Large intestine (tissue), 3 donors: ENCODE measurements at regions not wholly inside any gene's neighbourhood (a gene's known extent, or its start where the extent isn't known, plus 50 kb on each side); places are given as distances from the start of the nearest gene placed in this dataset.

Experiments
- DNase-seq, 2 donors: peaks; one replicate each; pipeline versions ENCODE4 v3.0.0 to v3.0.0-alpha.2; 2013
- H3K27ac ChIP-seq: one replicate; pipeline ENCODE4 v1.5.1; 2013; ENCODE audit warnings: low read length
- H3K27me3 ChIP-seq: 2 replicates; pipeline ENCODE4 v1.6.1; 2013; ENCODE audit warnings: low read length; ENCODE audit not compliant: control insufficient read depth, insufficient read depth
- H3K36me3 ChIP-seq: 2 replicates; pipeline ENCODE4 v1.6.1; 2013; ENCODE audit warnings: low read length; ENCODE audit not compliant: control insufficient read depth, insufficient read depth
- H3K4me1 ChIP-seq: one replicate; pipeline ENCODE4 v1.6.1; 2013; ENCODE audit warnings: low read length; ENCODE audit not compliant: control insufficient read depth, insufficient read depth
- H3K4me3 ChIP-seq: one replicate; pipeline ENCODE4 v1.5.1; 2013; ENCODE audit warnings: low read length
- H3K9me3 ChIP-seq: one replicate; pipeline ENCODE4 v1.6.1; 2013; ENCODE audit warnings: mild to moderate bottlenecking, low read depth, low read length, moderate library complexity; ENCODE audit not compliant: control insufficient read depth
- whole genome bisulfite sequencing: methylation state at CpG from one replicate; pipeline ENCODE4 v1.1.5; 2013; ENCODE audit warnings: low lambda C conversion rate; ENCODE audit not compliant: insufficient coverage; 5-methylcytosine and 5-hydroxymethylcytosine counted together

GRCh38 chr21:32216293-32216692, 62.6 kb downstream of the MIS18A start:
- no peak for DNase-seq
- no peak overlapping the region for H3K4me3 ChIP-seq
- no peaks in the 10 kb centered on the region for H3K36me3 ChIP-seq
- no peak overlapping the region for H3K27ac ChIP-seq
- no peaks in the 10 kb centered on the region for H3K9me3 ChIP-seq
- H3K27me3 ChIP-seq = no peaks in the 10 kb centered on the region
- no peaks in the 10 kb centered on the region for H3K4me1 ChIP-seq

GRCh38 chr21:32215306-32215685, 63.6 kb downstream of the MIS18A start:
- WGBS = no CpG with 5 or more reads among the region's 5 CpGs

DNA sequence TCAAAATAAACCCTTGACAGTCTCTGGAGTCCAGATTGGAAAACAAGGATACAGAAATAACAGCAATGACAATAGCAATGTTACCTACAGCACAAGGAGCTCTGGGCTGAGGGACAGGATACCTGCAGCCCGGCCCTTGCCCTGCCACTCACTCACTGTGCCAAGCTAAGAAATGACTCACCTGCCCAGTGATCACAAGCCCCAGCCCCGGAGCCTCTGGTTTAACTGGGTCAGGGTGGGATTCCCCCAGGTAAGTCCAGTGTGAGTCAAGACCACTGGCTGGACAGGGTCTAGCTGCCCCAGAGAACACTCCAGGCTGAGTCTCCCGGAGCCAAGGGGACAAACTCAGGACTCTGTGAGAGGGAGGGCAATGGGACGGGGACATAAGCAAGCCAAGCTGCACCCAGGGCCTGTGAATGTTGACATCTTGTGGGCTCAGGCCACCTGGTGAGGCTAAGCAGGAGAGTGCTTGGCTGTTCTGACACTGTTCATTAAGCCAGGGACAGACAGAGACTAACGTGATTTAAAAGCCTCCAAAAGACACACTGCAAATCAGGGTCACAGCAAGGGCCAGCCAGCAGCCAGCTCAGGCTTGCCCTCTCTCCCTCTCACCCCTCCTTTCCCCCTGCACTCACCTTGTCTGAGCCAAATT, 64.1 kb downstream of the MIS18A start:
- Histone ChIP-seq H3K9me3 (no peaks in the 10 kb centered on the region), H3K4me1 (no peaks in the 10 kb centered on the region), H3K4me3 (no peak overlapping the region), H3K27ac (no peak overlapping the region), H3K36me3 (no peaks in the 10 kb centered on the region), H3K27me3 (no peaks in the 10 kb centered on the region)
- no peak for DNase-seq
- no CpG with 5 or more reads among the region's 5 CpGs for WGBS

More at GRCh38 chr21:32215306-32215685, 63.6 kb downstream of the MIS18A start:
- no peak overlapping the region for H3K27ac ChIP-seq
- H3K4me3 ChIP-seq = no peak overlapping the region
- no peaks in the 10 kb centered on the region for H3K4me1 ChIP-seq
- H3K9me3 ChIP-seq = no peaks in the 10 kb centered on the region
- DNase-seq = no peak
- H3K36me3 ChIP-seq = no peaks in the 10 kb centered on the region
- H3K27me3 ChIP-seq = no peaks in the 10 kb centered on the region

DNA sequence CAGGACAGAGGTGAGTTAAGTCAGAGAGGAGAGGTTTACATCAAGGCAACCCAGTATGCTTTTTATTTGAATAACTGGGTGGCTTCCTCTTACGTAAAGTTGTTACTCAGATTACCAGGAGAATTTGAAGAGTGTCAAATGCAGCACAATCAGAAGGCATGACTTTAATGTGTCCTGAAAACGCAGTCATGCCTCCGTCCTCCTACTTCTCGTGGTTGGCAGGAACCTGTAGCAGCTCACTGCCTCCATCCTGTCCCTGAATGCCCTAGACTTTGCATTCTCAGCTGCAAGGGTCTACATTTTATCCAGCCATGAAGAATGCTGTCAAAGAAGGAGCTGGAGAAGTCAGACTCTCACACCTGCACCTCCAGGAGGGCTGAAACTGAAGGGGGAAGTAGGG, 66.7 kb downstream of the MIS18A start:
- Histone ChIP-seq H3K36me3 (no peaks in the 10 kb centered on the region), H3K9me3 (no peaks in the 10 kb centered on the region), H3K27ac (no peak overlapping the region), H3K27me3 (no peaks in the 10 kb centered on the region), H3K4me1 (no peaks in the 10 kb centered on the region), H3K4me3 (no peak overlapping the region)
- 86% methylated on average over 2 of the region's 4 CpGs for WGBS
- no peak for DNase-seq

GRCh38 chr21:32211306-32211705, 67.5 kb downstream of the MIS18A start:
- H3K27ac ChIP-seq = no peak overlapping the region
- no peaks in the 10 kb centered on the region for H3K4me1 ChIP-seq
- no CpG with 5 or more reads among the region's 3 CpGs for WGBS
- no peaks in the 10 kb centered on the region for H3K27me3 ChIP-seq
- no peaks in the 10 kb centered on the region for H3K9me3 ChIP-seq
- no peaks in the 10 kb centered on the region for H3K36me3 ChIP-seq
- no peak for DNase-seq
- H3K4me3 ChIP-seq = no peak overlapping the region

DNA sequence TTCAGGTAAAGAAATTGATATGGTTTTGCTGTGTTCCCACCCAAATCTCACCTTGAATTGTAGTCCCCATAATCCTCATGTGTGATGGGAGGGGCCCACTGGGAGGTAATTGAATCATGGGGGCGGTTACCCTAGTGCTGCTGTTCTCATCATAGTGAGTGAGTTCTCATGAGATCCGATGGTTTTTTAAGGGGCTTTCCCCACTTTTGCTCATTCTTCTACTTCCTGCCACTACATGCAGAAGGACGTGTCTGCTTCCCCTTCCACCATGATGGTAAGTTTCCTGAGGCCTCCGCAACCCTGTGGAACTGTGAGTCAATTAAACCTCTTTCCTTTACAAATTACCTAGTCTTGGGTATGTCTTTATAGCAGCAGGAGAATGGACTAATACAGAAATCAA, 69.3 kb downstream of the MIS18A start:
- H3K9me3 ChIP-seq = no peaks in the 10 kb centered on the region
- H3K4me1 ChIP-seq = no peaks in the 10 kb centered on the region
- H3K27ac ChIP-seq = no peak overlapping the region
- no peak overlapping the region for H3K4me3 ChIP-seq
- no peaks in the 10 kb centered on the region for H3K36me3 ChIP-seq
- no peaks in the 10 kb centered on the region for H3K27me3 ChIP-seq
- DNase-seq = no peak
- no CpG with 5 or more reads among the region's 4 CpGs for WGBS

DNA sequence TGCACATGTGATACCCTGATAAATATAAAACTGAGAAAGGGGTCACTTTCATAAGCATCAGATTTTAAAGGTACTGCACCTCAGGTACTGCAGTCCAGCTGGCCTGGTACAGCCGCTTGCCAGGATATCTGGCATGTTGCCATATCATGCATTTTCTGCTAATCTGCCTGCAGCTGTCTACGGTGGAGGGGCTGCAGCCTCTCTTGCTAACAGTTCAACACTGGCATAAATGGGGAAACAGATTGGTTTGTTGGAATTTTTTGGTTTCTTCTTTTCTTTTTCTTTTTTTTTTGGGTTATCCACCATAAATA, 71.5 kb downstream of the MIS18A start:
- Histone ChIP-seq H3K4me1 (no peaks in the 10 kb centered on the region), H3K9me3 (no peaks in the 10 kb centered on the region), H3K4me3 (no peak overlapping the region), H3K27ac (no peak overlapping the region), H3K27me3 (no peaks in the 10 kb centered on the region), H3K36me3 (no peaks in the 10 kb centered on the region)
- DNase-seq = no peak
- no CpG with 5 or more reads among the region's 2 CpGs for WGBS

DNA sequence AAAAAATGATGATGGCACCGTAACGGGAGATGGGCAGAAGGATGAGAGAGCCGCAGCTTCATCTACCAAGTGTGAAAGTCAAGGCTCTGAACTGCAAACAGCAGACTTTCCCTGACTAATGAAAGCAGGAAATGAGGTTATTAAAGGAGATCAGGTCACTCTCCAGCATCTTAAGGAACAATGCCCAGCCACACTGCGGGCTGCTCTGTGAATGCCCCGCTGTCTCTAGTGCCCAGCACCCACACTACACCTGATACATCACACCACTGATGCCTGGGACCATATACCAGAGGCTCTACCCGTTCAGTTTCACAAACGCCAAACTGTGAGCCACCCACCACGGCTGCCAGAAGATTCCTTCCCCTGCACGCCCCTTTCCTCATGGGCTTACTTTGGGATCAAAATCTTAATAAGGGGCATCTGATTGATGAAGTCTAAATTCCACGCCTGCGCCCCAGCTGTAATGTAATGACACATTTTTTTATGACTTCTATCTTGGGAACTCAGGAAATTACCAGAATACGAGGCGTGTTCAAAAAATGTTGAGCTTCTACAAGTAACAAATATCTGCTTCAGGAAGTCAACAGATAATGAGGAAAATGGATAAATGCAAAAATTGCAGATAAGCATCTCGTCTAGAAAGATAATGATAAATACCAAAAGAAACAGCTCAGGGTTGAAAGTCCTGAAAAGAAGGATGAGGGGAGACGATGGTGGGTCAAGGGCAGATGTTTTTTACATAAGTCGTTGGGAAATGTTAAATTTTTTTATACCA, 72.0 kb downstream of the MIS18A start:
- no peak overlapping the region for H3K4me3 ChIP-seq
- H3K27ac ChIP-seq = no peak overlapping the region
- 79% methylated on average over 4 of the region's 16 CpGs for WGBS
- H3K27me3 ChIP-seq = no peaks in the 10 kb centered on the region
- no peak for DNase-seq
- no peaks in the 10 kb centered on the region for H3K36me3 ChIP-seq
- H3K9me3 ChIP-seq = no peaks in the 10 kb centered on the region
- H3K4me1 ChIP-seq = no peaks in the 10 kb centered on the region

DNA sequence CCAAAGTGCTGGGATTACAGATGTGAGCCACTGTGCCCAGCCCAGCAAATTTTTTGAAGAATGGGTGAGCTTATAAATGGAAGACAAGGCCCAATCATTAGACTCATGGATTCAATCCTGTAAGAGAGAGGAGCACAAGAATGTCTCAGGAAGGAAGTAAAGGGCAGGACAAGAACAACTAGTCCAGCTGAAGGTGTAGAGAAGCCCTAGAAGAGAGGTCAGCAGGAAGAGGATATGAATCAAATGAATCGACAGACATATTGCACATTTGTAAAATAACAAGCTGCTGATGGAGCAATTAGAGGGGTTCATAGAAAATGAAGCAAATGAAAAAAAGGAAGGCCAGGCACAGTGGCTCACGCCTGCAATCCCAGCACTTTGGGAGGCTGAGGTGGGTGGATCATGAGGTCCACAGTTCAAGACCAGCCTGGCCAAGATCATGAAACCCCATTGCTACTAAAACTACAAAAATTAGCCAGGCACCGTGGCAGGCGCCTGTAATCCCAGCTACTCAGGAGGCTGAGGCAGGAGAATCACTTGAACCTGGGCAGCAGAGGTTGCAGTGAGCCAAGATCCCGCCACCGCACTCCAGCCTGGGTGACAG, 74.9 kb downstream of the MIS18A start:
- WGBS = 100% methylated on average over 1 of the region's 6 CpGs
- H3K4me1 ChIP-seq = no peaks in the 10 kb centered on the region
- H3K27ac ChIP-seq = no peak overlapping the region
- H3K4me3 ChIP-seq = no peak overlapping the region
- no peaks in the 10 kb centered on the region for H3K27me3 ChIP-seq
- no peaks in the 10 kb centered on the region for H3K9me3 ChIP-seq
- H3K36me3 ChIP-seq = no peaks in the 10 kb centered on the region
- no peak for DNase-seq

GRCh38 chr21:32200029-32200428, 78.8 kb downstream of the MIS18A start:
- Histone ChIP-seq H3K4me1 (no peaks in the 10 kb centered on the region), H3K9me3 (no peaks in the 10 kb centered on the region), H3K27ac (no peak overlapping the region), H3K4me3 (no peak overlapping the region), H3K27me3 (no peaks in the 10 kb centered on the region), H3K36me3 (no peaks in the 10 kb centered on the region)
- DNase-seq = no peak
- WGBS = no CpG with 5 or more reads among the region's 5 CpGs

- no CpG with 5 or more reads among the region's 8 CpGs for WGBS
- Histone ChIP-seq H3K36me3 (no peaks in the 10 kb centered on the region), H3K27me3 (no peaks in the 10 kb centered on the region), H3K9me3 (no peaks in the 10 kb centered on the region), H3K4me1 (no peaks in the 10 kb centered on the region), H3K4me3 (no peak overlapping the region), H3K27ac (no peak overlapping the region)
- DNase-seq = no peak
Observed at GRCh38 chr21:32198384-32198783, 80.5 kb downstream of the MIS18A start.
